Endodermal cell (in vitro differentiated cells): ENCODE measurements at regions not wholly inside any gene's neighbourhood (a gene's known extent, or its start where the extent isn't known, plus 50 kb on each side); places are given as distances from the start of the nearest gene placed in this dataset.

Source experiments
- DNase-seq: peaks from one replicate; pipeline ENCODE4 v3.0.0-alpha.2; 2017
- H3K27ac ChIP-seq: 2 replicates; pipeline ENCODE4 v1.5.1; 2013; ENCODE audit warnings: mild to moderate bottlenecking, low read depth, low read length, moderate library complexity
- H3K27me3 ChIP-seq: 2 replicates; pipeline ENCODE4 v1.6.1; 2013; ENCODE audit warnings: mild to moderate bottlenecking, low read length, moderate library complexity; ENCODE audit not compliant: insufficient read depth, control insufficient read depth, poor library complexity, severe bottlenecking
- H3K36me3 ChIP-seq: 2 replicates; pipeline ENCODE4 v1.7.0; 2013; ENCODE audit warnings: mild to moderate bottlenecking, low read length, moderate library complexity; ENCODE audit not compliant: control insufficient read depth, insufficient read depth
- H3K4me1 ChIP-seq: one replicate; pipeline ENCODE4 v1.7.0; 2013; ENCODE audit warnings: low read length; ENCODE audit not compliant: control insufficient read depth, insufficient read depth
- H3K4me3 ChIP-seq: 2 replicates; pipeline ENCODE4 v1.5.1; 2013; ENCODE audit warnings: mild to moderate bottlenecking, low read length, moderate library complexity
- H3K9ac ChIP-seq: 2 replicates; pipeline ENCODE4 v1.6.1; 2013; ENCODE audit warnings: mild to moderate bottlenecking, low read length, moderate library complexity; ENCODE audit not compliant: poor library complexity, severe bottlenecking; ENCODE audit errors: extremely low read depth
- H3K9me3 ChIP-seq: 2 replicates; pipeline ENCODE4 v1.6.1; 2013; ENCODE audit warnings: mild to moderate bottlenecking, low read length, moderate library complexity; ENCODE audit not compliant: control insufficient read depth
- H3K27ac Mint-ChIP-seq: 2 replicates; pipeline ENCODE4 v1.8.0; 2020; ENCODE audit warnings: mixed read lengths
- H3K27me3 Mint-ChIP-seq: 2 replicates; pipeline ENCODE4 v1.8.0; 2021; ENCODE audit warnings: mild to moderate bottlenecking, mixed read lengths; ENCODE audit not compliant: insufficient read depth
- H3K36me3 Mint-ChIP-seq: 2 replicates; pipeline ENCODE4 v1.8.0; 2020; ENCODE audit warnings: low read depth, mixed read lengths
- H3K4me1 Mint-ChIP-seq: 2 replicates; pipeline ENCODE4 v1.8.0; 2020; ENCODE audit warnings: mixed read lengths
- H3K4me3 Mint-ChIP-seq: 2 replicates; pipeline ENCODE4 v1.8.0; 2020; ENCODE audit warnings: mild to moderate bottlenecking, moderate library complexity, mixed read lengths
- H3K9me3 Mint-ChIP-seq: 2 replicates; pipeline ENCODE4 v1.8.0; 2020; ENCODE audit warnings: mild to moderate bottlenecking, mixed read lengths
- CTCF ChIP-seq: fragments of 200-600 bp; sonication (generic); conservative IDR thresholded peaks from 2 replicates; pipeline ENCODE4 v1.5.0; 2021; ENCODE audit warnings: antibody characterized with exemption, mild to moderate bottlenecking
- WGBS, 2 experiments: methylation state at CpG; one replicate each; pipeline versions ENCODE4 v1.1.5 to v1.1.7; 2013; ENCODE audit warnings: missing lambda C conversion rate in 2 of 2, mixed read lengths in 1 of 2; ENCODE audit not compliant: insufficient coverage in 1 of 2, insufficient read length in 1 of 2; 5-methylcytosine and 5-hydroxymethylcytosine counted together

GRCh38 chr16:64629622-64630021, 492.2 kb downstream of the CDH11 start:
- no peaks in the 10 kb centered on the region for H3K9me3 Mint-ChIP-seq

GRCh38 chr16:64627781-64628180, 494.1 kb downstream of the CDH11 start:
- Mint-ChIP-seq H3K9me3 (no peaks in the 10 kb centered on the region), H3K4me1 (peaks cover 2% of the 10 kb centered on the region), H3K27ac (no peak overlapping the region), H3K4me3 (no peak overlapping the region), H3K27me3 (no peaks in the 10 kb centered on the region), H3K36me3 (no peaks in the 10 kb centered on the region)
- DNase-seq: no peak
- Histone ChIP-seq H3K9ac (no peak overlapping the region), H3K36me3 (no peaks in the 10 kb centered on the region), H3K27me3 (no peaks in the 10 kb centered on the region), H3K4me3 (no peak overlapping the region), H3K9me3 (no peaks in the 10 kb centered on the region), H3K4me1 (no peaks in the 10 kb centered on the region), H3K27ac (no peak overlapping the region)
- 90 to 92% methylated on average over 5 to 7 of the region's 7 CpGs for WGBS, 2 experiments
- TF ChIP-seq CTCF: no peak

More at GRCh38 chr16:64629622-64630021, 492.2 kb downstream of the CDH11 start:
- Histone ChIP-seq H3K4me1 (no peaks in the 10 kb centered on the region), H3K27ac (no peak overlapping the region), H3K9ac (no peak overlapping the region), H3K9me3 (no peaks in the 10 kb centered on the region), H3K36me3 (no peaks in the 10 kb centered on the region), H3K4me3 (no peak overlapping the region), H3K27me3 (no peaks in the 10 kb centered on the region)
- no peak for TF ChIP-seq CTCF
- Mint-ChIP-seq H3K36me3 (no peaks in the 10 kb centered on the region), H3K27ac (no peak overlapping the region), H3K4me3 (no peak overlapping the region), H3K27me3 (no peaks in the 10 kb centered on the region), H3K4me1 (peaks cover 8% of the 10 kb centered on the region)
- DNase-seq: no peak
- WGBS, 2 experiments: 83 to 87% methylated on average over 2 of the region's 2 CpGs

DNA sequence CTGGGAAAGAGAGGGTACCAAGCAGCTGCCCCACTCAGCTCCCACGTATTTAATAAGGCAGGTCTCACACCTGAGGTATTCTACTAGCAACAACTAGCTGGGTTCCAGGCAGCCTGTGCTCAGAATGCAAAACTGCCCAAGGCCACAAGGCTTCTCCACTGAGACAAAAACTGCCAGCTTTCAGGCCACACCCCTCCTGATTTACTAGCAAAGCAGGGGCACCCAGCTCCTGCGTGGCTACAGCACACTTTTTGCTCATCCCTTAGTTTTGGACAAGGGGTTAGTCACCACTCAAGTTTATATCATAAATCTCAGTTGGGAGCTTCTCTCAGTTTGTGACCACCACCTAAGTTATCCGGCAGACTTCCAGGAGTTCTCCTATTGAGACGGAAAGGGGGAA, 494.6 kb downstream of the CDH11 start:
- no peaks in the 10 kb centered on the region for H3K36me3 ChIP-seq
- H3K9me3 ChIP-seq: no peaks in the 10 kb centered on the region
- WGBS, 2 experiments: 85 to 93% methylated on average over 2 to 4 of the region's 4 CpGs
- Mint-ChIP-seq H3K4me1 (no peaks in the 10 kb centered on the region), H3K36me3 (no peaks in the 10 kb centered on the region), H3K4me3 (no peak overlapping the region), H3K27me3 (no peaks in the 10 kb centered on the region), H3K9me3 (no peaks in the 10 kb centered on the region), H3K27ac (no peak overlapping the region)
- H3K4me3 ChIP-seq: no peak overlapping the region
- no peaks in the 10 kb centered on the region for H3K27me3 ChIP-seq
- no peak overlapping the region for H3K27ac ChIP-seq
- H3K4me1 ChIP-seq: no peaks in the 10 kb centered on the region
- peak; percentile 75 for DNase-seq
- H3K9ac ChIP-seq: no peak overlapping the region
- peak; percentile 62 for TF ChIP-seq CTCF
